HG03108 (cell line): ENCODE measurements at regions not wholly inside any gene's neighbourhood (a gene's known extent, or its start where the extent isn't known, plus 50 kb on each side); places are given as distances from the start of the nearest gene placed in this dataset.

Source experiments
- ATAC-seq: cut with Tn5 transposase; IDR thresholded peaks from one replicate; pipeline ENCODE4 v1.9.1; 2021; ENCODE audit warnings: moderate library complexity; ENCODE audit not compliant: unreplicated experiment

DNA sequence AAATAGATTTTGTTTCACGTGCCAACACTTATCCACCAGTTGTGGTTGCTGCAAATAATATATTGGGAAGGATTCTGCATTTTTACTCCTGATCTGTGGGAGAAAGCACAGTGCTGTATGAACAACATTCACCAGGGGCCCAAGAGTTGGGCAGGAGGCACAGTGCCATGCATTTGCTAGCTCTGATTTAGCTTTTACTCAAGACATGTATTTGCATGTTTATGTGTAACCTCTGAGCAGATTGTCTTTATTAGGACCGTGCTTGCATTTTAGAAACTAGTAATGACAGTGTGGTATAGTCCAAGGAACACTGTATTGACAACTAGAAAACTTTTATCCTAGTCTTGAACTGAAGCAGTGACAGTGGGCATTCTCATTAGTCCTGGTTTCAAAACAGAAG, 133.9 kb upstream of the B3GALT2 start:
- no peak for ATAC-seq

DNA sequence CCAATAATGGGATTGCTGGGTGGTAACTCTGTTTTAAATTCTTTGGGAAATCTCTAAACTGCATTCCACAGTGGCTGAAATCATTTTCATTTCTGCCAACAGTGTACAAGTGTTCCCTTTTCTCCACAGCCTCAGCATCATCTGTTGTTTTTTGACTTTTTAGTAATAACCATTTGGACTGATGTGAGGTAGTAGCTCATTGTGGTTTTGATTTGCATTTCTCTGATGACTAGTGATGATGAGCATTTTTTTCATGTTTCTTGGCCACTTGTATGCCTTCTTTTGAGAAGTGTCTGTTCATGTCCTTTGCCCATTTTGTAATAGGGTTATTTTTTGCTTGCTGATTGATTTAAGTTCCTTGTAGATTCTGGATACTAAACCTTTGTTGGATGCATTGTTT, 131.9 kb upstream of the B3GALT2 start:
- ATAC-seq = no peak

- no peak for ATAC-seq
Observed at GRCh38 chr1:193313354-193314140, 127.1 kb upstream of the B3GALT2 start.

DNA sequence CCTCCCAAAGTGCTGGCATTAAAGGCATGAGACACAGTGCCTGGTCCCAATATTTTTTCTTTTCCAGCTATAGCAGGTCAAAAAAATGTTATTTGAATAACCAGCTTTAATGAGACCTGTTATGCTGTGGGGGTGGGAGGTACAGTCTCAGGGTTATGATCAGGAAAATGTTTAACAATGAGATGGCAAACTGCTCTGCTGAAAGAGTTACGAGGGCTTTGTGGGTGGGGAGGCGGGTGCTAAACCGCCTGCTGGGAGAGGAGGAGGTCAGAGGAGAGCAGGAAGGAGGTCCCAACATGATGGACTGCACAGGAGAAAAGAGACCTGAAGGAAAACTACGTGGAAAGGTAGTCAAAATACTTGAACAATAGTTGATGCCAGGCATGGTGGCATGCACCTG, 126.0 kb upstream of the B3GALT2 start:
- no peak for ATAC-seq

DNA sequence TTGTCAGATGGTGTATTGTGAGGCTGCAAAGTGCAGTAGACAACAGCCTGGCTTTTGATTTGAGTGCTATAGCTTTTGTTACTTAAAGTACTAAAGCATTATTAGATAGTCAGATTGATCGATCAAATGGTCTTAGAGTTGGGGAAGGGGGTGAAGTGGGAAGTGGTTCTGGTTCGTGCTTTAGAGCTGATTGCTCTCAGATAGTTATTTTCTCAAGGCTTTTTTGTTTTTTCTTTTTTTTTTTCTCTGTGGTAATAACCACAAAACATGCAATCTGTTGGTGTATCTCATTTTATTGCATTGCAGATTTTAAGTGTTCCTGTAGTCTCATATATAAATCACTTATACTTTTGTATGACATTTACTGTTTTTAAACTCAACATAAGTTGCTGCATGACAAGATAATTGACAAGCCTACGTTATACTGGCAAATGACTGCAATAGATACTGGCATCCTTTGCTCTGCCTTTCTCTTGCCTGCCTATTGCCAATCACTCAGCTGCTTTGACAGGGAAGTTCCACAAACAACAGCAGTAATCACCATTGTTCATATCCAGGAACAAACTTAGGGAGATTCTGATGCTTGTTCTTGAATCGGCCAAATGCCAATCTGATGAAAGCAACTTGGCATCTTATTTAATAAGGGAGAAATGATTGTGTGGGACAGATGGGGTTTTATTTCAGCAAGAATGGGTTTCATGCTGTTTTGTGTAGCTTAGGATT, 125.0 kb upstream of the B3GALT2 start:
- no peak for ATAC-seq

GRCh38 chr1:193310564-193310963, 124.2 kb upstream of the B3GALT2 start:
- ATAC-seq = no peak

DNA sequence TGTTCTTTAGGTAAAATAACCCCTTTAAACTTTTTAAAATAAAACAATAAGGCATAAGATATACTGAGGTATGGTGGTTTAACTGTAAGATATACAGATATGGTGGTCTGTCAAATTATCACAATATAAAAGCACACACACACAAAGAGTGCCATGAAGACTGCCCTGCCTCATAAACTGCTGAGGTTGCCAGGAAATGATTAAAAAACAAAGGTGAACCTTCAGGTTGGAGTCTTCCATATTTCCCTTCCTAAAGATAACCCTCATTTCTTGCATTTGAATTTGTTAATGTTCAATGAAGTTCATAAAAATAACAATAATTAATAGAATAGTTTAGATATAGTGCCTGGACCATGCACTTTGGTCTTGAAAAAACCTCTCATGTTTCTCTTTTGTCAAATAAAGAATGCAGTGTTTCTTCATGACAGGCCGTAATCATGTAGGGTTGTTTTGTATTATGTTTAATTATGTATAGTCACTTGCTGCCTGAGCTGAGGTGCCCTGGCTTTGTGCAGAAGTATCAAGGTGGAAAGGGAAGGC, 123.6 kb upstream of the B3GALT2 start:
- no peak for ATAC-seq

GRCh38 chr1:193308438-193308837, 122.0 kb upstream of the B3GALT2 start:
- no peak for ATAC-seq

GRCh38 chr1:193306430-193306829, 120.0 kb upstream of the B3GALT2 start:
- ATAC-seq = no peak
